HCT116 (cell line): ENCODE measurements at regions not wholly inside any gene's neighbourhood (a gene's known extent, or its start where the extent isn't known, plus 50 kb on each side); places are given as distances from the start of the nearest gene placed in this dataset.

ENCODE experiments used
- ATAC-seq: fragments of 200-7000 bp; cut with Tn5 transposase; 2 replicates; pipeline ENCODE4 v1.9.1; 2020; ENCODE audit warnings: mild to moderate bottlenecking, moderate library complexity
- BruUV-seq: library from RNA; stranded (reverse); fragments of 400-500 nt; replicated peaks from 2 replicates; lab custom pipeline; 2021; lab: Mats Ljungman, UMichigan
- CTCF ChIA-PET: fragments of 300-600 bp; sonication (Branson Sonifier 250); formaldehyde crosslinking; loops from one replicate; lab custom pipeline; 2021; ENCODE audit warnings: antibody characterized with exemption; lab: Charles Lee
- POLR2A ChIA-PET: fragments of 300-600, 350-600 bp; sonication (Branson Sonifier 250); formaldehyde crosslinking; loops from one replicate; lab custom pipeline; 2021; ENCODE audit warnings: antibody characterized with exemption; lab: Charles Lee
- RAD21 ChIA-PET, 2 experiments: fragments of 300-600 bp; sonication (Branson Sonifier 250); formaldehyde crosslinking; loops; one replicate each; lab custom pipeline; 2023; ENCODE audit warnings: low total read pairs in 2 of 2; ENCODE audit not compliant: uncharacterized antibody in 2 of 2, unreplicated experiment in 2 of 2, low non-redundant PET in 1 of 2; lab: Charles Lee
- DNase-seq: peaks from one replicate; pipeline ENCODE4 v3.0.0-alpha.2; 2010; ENCODE audit warnings: low read depth, low spot score
- H2AFZ ChIP-seq: fragments of 200-600 bp; shearing (Covaris generic), sonication (generic); 2 replicates; pipeline ENCODE4 v1.6.1; 2017; ENCODE audit warnings: low read depth, mixed run types, mixed read lengths, antibody characterized with exemption, low read length; ENCODE audit not compliant: poor library complexity, severe bottlenecking
- H3K27ac ChIP-seq: 2 replicates; pipeline ENCODE4 v1.5.1; 2012; ENCODE audit warnings: low read depth, low read length
- H3K27me3 ChIP-seq: fragments of 200-600 bp; sonication (generic); 2 replicates; pipeline ENCODE4 v1.6.1; 2016; ENCODE audit warnings: mixed run types, low read length, mixed read lengths; ENCODE audit not compliant: insufficient read depth
- H3K36me3 ChIP-seq, 2 experiments: fragments of 200-500 bp in 1 of 2; fragments of 200-600 bp in 1 of 2; sonication (Bioruptor generic) in 1 of 2; sonication (generic) in 1 of 2; 2 replicates each; pipeline versions ENCODE4 v1.5.1 to v1.6.1; 2014 to 2016; ENCODE audit warnings: low read length in 2 of 2, inconsistent platforms in 1 of 2, mixed read lengths in 1 of 2, mixed run types in 1 of 2; ENCODE audit not compliant: insufficient read depth in 2 of 2, control insufficient read depth in 1 of 2
- H3K4me1 ChIP-seq, 2 experiments: fragments of 200-600 bp in 1 of 2; sonication (generic) in 1 of 2; 2 replicates each; pipeline versions ENCODE4 v1.5.1 to v1.6.1; 2012 to 2017; ENCODE audit warnings: low read length in 2 of 2, inconsistent platforms in 1 of 2, mild to moderate bottlenecking in 1 of 2, mixed read lengths in 1 of 2, mixed run types in 1 of 2, moderate library complexity in 1 of 2; ENCODE audit not compliant: insufficient read depth in 2 of 2, control insufficient read depth in 1 of 2
- H3K4me2 ChIP-seq: fragments of 200-600 bp; sonication (generic); 2 replicates; pipeline ENCODE4 v1.6.1; 2017; ENCODE audit warnings: mixed run types, low read length, mixed read lengths
- H3K4me3 ChIP-seq, 2 experiments: fragments of 200-600 bp in 1 of 2; sonication (generic) in 1 of 2; replicated peaks in 1 of 2; 2 replicates each; pipeline ENCODE4 v1.5.1; 2011 to 2016; ENCODE audit warnings: low read length in 2 of 2, control low read depth in 1 of 2, low read depth in 1 of 2, mild to moderate bottlenecking in 1 of 2, mixed read lengths in 1 of 2, mixed run types in 1 of 2
- H3K79me2 ChIP-seq: fragments of 200-600 bp; sonication (generic); 2 replicates; pipeline ENCODE4 v1.6.1; 2017; ENCODE audit warnings: mild to moderate bottlenecking, mixed run types, low read length, moderate library complexity, mixed read lengths; ENCODE audit not compliant: insufficient read depth
- H3K9ac ChIP-seq: fragments of 200-600 bp; sonication (generic); 2 replicates; pipeline ENCODE4 v1.6.1; 2016; ENCODE audit warnings: low read length, mixed read lengths
- H3K9me2 ChIP-seq: fragments of 200-600 bp; sonication (generic), shearing (Covaris generic); 2 replicates; pipeline ENCODE4 v1.6.1; 2017; ENCODE audit warnings: mixed run types, mild to moderate bottlenecking, moderate library complexity; ENCODE audit not compliant: insufficient read depth
- H3K9me3 ChIP-seq, 2 experiments: fragments of 200-500 bp in 1 of 2; fragments of 200-600 bp in 1 of 2; sonication (Bioruptor generic) in 1 of 2; sonication (generic) in 1 of 2; 2 replicates each; pipeline ENCODE4 v1.6.1; 2014 to 2017; ENCODE audit warnings: low read length in 2 of 2, mixed read lengths in 2 of 2, inconsistent platforms in 1 of 2, low read depth in 1 of 2, mild to moderate bottlenecking in 1 of 2, mixed run types in 1 of 2, moderate library complexity in 1 of 2; ENCODE audit not compliant: control insufficient read depth in 1 of 2, insufficient read depth in 1 of 2
- H4K20me1 ChIP-seq: fragments of 200-600 bp; sonication (generic), shearing (Covaris generic); 2 replicates; pipeline ENCODE4 v1.6.1; 2017; ENCODE audit warnings: mixed run types, mild to moderate bottlenecking, moderate library complexity; ENCODE audit not compliant: insufficient read depth
- CEBPB ChIP-seq: IDR thresholded peaks from 2 replicates; pipeline ENCODE4 v1.6.1; 2012; ENCODE audit warnings: low read depth
- EGR1 ChIP-seq: IDR thresholded peaks from 2 replicates; pipeline ENCODE4 v1.6.1; 2012; ENCODE audit warnings: low read depth
- FOSL1 ChIP-seq: IDR thresholded peaks from 2 replicates; pipeline ENCODE4 v1.6.1; 2012; ENCODE audit warnings: low read depth
- POLR2A ChIP-seq: IDR thresholded peaks from 2 replicates; pipeline ENCODE4 v1.7.0; 2011; ENCODE audit warnings: borderline replicate concordance; ENCODE audit not compliant: insufficient read depth, insufficient read length; ENCODE audit errors: extremely low read depth
- POLR2AphosphoS5 ChIP-seq: IDR thresholded peaks from 2 replicates; pipeline ENCODE4 v1.6.1; 2011; ENCODE audit warnings: mild to moderate bottlenecking, low read depth, low read length, moderate library complexity
- SP1 ChIP-seq: IDR thresholded peaks from 2 replicates; pipeline ENCODE4 v1.6.1; 2012; ENCODE audit warnings: low read depth
- TCF7L2 ChIP-seq: IDR thresholded peaks from 2 replicates; pipeline ENCODE4 v1.7.0; 2011; ENCODE audit warnings: borderline replicate concordance, inconsistent platforms; ENCODE audit not compliant: insufficient read depth, insufficient read length; ENCODE audit errors: extremely low read depth
- ZFX ChIP-seq: fragments of 450-650 bp; IDR thresholded peaks from 2 replicates; pipeline ENCODE4 v1.6.1; 2017
- ZNF274 ChIP-seq: fragments of 200-500 bp; sonication (Bioruptor generic); IDR thresholded peaks from 2 replicates; pipeline ENCODE4 v1.6.1; 2014; ENCODE audit warnings: mild to moderate bottlenecking, low read depth, low read length, inconsistent platforms
- intact Hi-C: fragments of 100-400 bp; cut with micrococcal nuclease; formaldehyde crosslinking; loops from 2 replicates; pipeline ENCODE4 v1.10.0; 2022
- TF ChIP-seq, protein P1 (sequence below): IDR thresholded peaks from 2 replicates; pipeline ENCODE4 v1.6.1; 2011; ENCODE audit warnings: mild to moderate bottlenecking, low read length, moderate library complexity; ENCODE audit not compliant: insufficient replicate concordance; ENCODE audit errors: extremely low read depth
- TF ChIP-seq, protein P2 (sequence below): IDR thresholded peaks from 2 replicates; pipeline ENCODE4 v1.6.1; 2012
- TF ChIP-seq, protein P3 (sequence below): IDR thresholded peaks from 2 replicates; pipeline ENCODE4 v1.6.1; 2012

DNA sequence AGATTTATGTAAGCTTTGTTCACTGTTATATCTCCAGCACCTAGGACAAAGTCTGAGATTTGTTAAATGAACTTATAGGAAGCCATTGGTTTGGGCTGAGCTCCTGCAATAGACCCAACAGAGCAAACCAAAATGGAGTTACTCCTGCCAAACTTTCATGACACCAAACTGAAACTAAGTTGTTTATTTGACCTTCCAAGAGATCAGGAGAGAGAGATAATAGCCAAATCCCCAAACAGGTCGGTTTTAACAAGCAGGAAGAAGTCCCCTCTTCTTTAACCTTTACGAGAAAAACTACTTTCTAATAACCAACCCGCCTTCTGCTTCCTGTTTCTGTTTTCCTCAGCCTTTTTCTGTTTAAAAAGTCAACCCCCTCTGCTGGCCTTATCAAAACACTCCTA is 54.9 kb upstream of the ATP12A start:
- Histone ChIP-seq H3K4me3 (no peak overlapping the region), H4K20me1 (no peaks in the 10 kb centered on the region), H3K27ac (no peak overlapping the region), H3K4me2 (no peak overlapping the region), H3K79me2 (no peaks in the 10 kb centered on the region), H2AFZ (no peak overlapping the region), H3K27me3 (no peaks in the 10 kb centered on the region), H3K36me3 (no peaks in the 10 kb centered on the region), H3K9ac (no peak overlapping the region), H3K4me1 (peaks cover 0 to 2% of the 10 kb centered on the region in 2 experiments; a peak in 2 of 4 replicates), H3K9me2 (no peaks in the 10 kb centered on the region), H3K9me3 (no peaks in the 10 kb centered on the region)
- intact Hi-C loops: no loop called here
- no TSS peak for BruUV-seq
- RAD21 ChIA-PET: no interaction called here
- CTCF ChIA-PET: no interaction called here
- POLR2A ChIA-PET: no interaction called here
- no peak for TF ChIP-seq ZFX
- TF ChIP-seq, protein P1, sequence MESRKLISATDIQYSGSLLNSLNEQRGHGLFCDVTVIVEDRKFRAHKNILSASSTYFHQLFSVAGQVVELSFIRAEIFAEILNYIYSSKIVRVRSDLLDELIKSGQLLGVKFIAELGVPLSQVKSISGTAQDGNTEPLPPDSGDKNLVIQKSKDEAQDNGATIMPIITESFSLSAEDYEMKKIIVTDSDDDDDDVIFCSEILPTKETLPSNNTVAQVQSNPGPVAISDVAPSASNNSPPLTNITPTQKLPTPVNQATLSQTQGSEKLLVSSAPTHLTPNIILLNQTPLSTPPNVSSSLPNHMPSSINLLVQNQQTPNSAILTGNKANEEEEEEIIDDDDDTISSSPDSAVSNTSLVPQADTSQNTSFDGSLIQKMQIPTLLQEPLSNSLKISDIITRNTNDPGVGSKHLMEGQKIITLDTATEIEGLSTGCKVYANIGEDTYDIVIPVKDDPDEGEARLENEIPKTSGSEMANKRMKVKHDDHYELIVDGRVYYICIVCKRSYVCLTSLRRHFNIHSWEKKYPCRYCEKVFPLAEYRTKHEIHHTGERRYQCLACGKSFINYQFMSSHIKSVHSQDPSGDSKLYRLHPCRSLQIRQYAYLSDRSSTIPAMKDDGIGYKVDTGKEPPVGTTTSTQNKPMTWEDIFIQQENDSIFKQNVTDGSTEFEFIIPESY: no peak
- TF ChIP-seq ZNF274: no peak
- no peak for TF ChIP-seq EGR1
- TF ChIP-seq POLR2A: no peak
- TF ChIP-seq, protein P2, sequence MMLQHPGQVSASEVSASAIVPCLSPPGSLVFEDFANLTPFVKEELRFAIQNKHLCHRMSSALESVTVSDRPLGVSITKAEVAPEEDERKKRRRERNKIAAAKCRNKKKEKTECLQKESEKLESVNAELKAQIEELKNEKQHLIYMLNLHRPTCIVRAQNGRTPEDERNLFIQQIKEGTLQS: no peak
- TF ChIP-seq FOSL1: no peak
- TF ChIP-seq, protein P3, sequence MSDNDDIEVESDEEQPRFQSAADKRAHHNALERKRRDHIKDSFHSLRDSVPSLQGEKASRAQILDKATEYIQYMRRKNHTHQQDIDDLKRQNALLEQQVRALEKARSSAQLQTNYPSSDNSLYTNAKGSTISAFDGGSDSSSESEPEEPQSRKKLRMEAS: no peak
- TF ChIP-seq POLR2AphosphoS5: no peak
- no peak for TF ChIP-seq CEBPB
- no peak for TF ChIP-seq SP1
- TF ChIP-seq TCF7L2: no peak
- DNase-seq: no peak
- no peak for ATAC-seq
